MCF 10A (cell line): ENCODE measurements at regions not wholly inside any gene's neighbourhood (a gene's known extent, or its start where the extent isn't known, plus 50 kb on each side); places are given as distances from the start of the nearest gene placed in this dataset.

ENCODE experiments used
- BruUV-seq: library from RNA; stranded (reverse); fragments of 400-500 nt; replicated peaks from 2 replicates; lab custom pipeline; 2021; lab: Mats Ljungman, UMichigan
- CTCF ChIA-PET: fragments of 300-600 bp; sonication (Branson Sonifier 250); formaldehyde crosslinking; extraction: SDS; loops from one replicate; lab custom pipeline; 2021; ENCODE audit warnings: antibody characterized with exemption, inconsistent platforms; lab: Yijun Ruan, JAX
- POLR2A ChIA-PET: fragments of 300-600, 350-650 bp; sonication (Branson Sonifier 250); formaldehyde crosslinking; extraction: SDS; loops from one replicate; lab custom pipeline; 2020; ENCODE audit warnings: antibody characterized with exemption, inconsistent platforms; lab: Yijun Ruan, JAX
- DNase-seq: peaks from one replicate; pipeline ENCODE4 v3.0.0-alpha.2; 2018; ENCODE audit not compliant: unreplicated experiment
- H3K27ac Mint-ChIP-seq: one replicate; pipeline ENCODE4 v1.8.0; 2022; ENCODE audit warnings: mild to moderate bottlenecking, low read depth, mixed read lengths; ENCODE audit not compliant: unreplicated experiment
- H3K27me3 Mint-ChIP-seq: one replicate; pipeline ENCODE4 v1.8.0; 2022; ENCODE audit warnings: mixed read lengths; ENCODE audit not compliant: insufficient read depth, unreplicated experiment
- H3K36me3 Mint-ChIP-seq: one replicate; pipeline ENCODE4 v1.8.0; 2022; ENCODE audit warnings: mild to moderate bottlenecking, moderate library complexity, mixed read lengths; ENCODE audit not compliant: insufficient read depth, unreplicated experiment
- H3K4me1 Mint-ChIP-seq: one replicate; pipeline ENCODE4 v1.8.0; 2022; ENCODE audit warnings: mixed read lengths; ENCODE audit not compliant: insufficient read depth, unreplicated experiment
- H3K4me3 Mint-ChIP-seq: one replicate; pipeline ENCODE4 v1.8.0; 2022; ENCODE audit warnings: mild to moderate bottlenecking, moderate library complexity, mixed read lengths; ENCODE audit not compliant: unreplicated experiment
- H3K9me3 Mint-ChIP-seq: one replicate; pipeline ENCODE4 v1.8.0; 2022; ENCODE audit warnings: mixed read lengths; ENCODE audit not compliant: unreplicated experiment
- intact Hi-C: fragments of 100-400 bp; cut with micrococcal nuclease; formaldehyde crosslinking; loops from 2 replicates; pipeline ENCODE4 v1.14.1; 2022
- TF ChIP-seq, protein P1 (sequence below): fragments of 200-600 bp; IDR thresholded peaks from one replicate; pipeline ENCODE4 v1.8.0; 2022; ENCODE audit warnings: antibody characterized with exemption, mild to moderate bottlenecking; ENCODE audit not compliant: unreplicated experiment

DNA sequence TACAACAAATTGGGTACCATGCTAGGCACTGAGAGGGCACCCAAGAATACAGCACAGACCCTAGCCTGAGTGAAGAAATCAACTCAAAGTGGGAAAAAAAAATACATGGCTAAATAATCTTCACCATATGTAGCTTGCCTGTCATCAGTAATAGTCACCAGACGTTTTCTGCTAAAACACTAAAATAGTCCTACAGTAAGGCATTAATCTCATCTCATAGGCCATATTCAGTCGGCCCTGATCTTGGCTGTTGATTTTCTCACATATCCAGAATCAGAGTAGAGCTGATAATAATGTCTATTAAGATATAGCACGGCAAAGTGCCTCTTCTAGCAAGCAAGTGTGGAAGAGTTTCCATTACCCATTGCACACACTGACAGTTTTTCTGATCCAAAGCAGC is 322.1 kb upstream of the SLC30A5 start:
- H3K27ac Mint-ChIP-seq: no peak overlapping the region
- no peaks in the 10 kb centered on the region for H3K36me3 Mint-ChIP-seq
- ChIA-PET POLR2A (no interaction called here), CTCF (no interaction called here)
- BruUV-seq: no TSS peak
- intact Hi-C loops: no loop called here
- DNase-seq: no peak
- H3K4me3 Mint-ChIP-seq: no peak overlapping the region
- H3K9me3 Mint-ChIP-seq: no peaks in the 10 kb centered on the region
- peaks cover 26% of the 10 kb centered on the region for H3K27me3 Mint-ChIP-seq
- TF ChIP-seq, protein P1, sequence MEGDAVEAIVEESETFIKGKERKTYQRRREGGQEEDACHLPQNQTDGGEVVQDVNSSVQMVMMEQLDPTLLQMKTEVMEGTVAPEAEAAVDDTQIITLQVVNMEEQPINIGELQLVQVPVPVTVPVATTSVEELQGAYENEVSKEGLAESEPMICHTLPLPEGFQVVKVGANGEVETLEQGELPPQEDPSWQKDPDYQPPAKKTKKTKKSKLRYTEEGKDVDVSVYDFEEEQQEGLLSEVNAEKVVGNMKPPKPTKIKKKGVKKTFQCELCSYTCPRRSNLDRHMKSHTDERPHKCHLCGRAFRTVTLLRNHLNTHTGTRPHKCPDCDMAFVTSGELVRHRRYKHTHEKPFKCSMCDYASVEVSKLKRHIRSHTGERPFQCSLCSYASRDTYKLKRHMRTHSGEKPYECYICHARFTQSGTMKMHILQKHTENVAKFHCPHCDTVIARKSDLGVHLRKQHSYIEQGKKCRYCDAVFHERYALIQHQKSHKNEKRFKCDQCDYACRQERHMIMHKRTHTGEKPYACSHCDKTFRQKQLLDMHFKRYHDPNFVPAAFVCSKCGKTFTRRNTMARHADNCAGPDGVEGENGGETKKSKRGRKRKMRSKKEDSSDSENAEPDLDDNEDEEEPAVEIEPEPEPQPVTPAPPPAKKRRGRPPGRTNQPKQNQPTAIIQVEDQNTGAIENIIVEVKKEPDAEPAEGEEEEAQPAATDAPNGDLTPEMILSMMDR: no peak
- no peaks in the 10 kb centered on the region for H3K4me1 Mint-ChIP-seq

DNA sequence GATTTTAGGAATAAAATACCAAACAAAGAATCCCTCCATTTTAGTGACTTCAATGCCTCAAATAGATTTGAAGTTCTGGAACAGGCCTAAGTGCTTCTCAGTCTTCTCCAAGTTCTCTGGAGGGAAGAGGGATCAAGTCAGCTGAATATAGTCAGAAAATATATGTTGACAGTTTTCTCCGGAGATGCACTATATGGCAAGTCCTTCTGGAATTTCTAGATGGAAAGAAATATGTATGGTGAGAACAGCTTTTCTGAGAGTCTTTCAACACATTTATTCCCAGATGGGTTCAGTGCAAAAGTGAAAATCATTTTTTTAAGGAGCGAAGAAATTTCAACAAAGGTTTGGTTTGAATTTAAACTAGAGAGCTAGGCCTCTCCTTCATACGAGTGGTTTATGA is 317.4 kb upstream of the SLC30A5 start:
- intact Hi-C loops: no loop called here
- ChIA-PET CTCF (interaction anchor here (0.5 kb wide), 1 partner anchor 92 kb away, joined by 3 read pairs; no protein-coding TSS in a partner anchor), POLR2A (no interaction called here)
- BruUV-seq: no TSS peak
- H3K9me3 Mint-ChIP-seq: no peaks in the 10 kb centered on the region
- no peaks in the 10 kb centered on the region for H3K4me1 Mint-ChIP-seq
- no peak for DNase-seq
- TF ChIP-seq, protein P1: no peak
- no peak overlapping the region for H3K27ac Mint-ChIP-seq
- H3K27me3 Mint-ChIP-seq: no peaks in the 10 kb centered on the region
- H3K36me3 Mint-ChIP-seq: no peaks in the 10 kb centered on the region
- H3K4me3 Mint-ChIP-seq: no peak overlapping the region

DNA sequence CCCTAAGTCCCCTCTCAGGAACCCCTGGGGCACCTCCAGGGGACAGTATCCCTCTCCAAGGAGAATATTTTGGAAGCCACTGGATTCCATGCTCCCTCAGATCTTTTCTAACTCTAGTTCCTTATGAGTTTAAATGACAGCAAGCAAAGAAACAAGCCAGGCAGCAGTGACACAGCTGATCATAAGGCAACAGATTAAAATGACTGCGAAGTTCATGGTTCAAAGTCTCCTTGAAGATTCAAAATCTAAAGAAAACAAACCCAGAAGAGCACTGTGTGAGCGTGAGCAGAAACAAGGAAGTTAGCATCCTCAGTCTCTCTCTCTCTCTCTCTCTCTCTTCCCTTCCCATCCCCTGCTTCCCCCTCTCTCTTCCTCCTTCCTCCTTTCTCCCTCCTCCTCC is 316.7 kb upstream of the SLC30A5 start:
- no peaks in the 10 kb centered on the region for H3K9me3 Mint-ChIP-seq
- H3K4me3 Mint-ChIP-seq: no peak overlapping the region
- BruUV-seq: no TSS peak
- DNase-seq: no peak
- TF ChIP-seq, protein P1: no peak
- intact Hi-C loops: no loop called here
- no peaks in the 10 kb centered on the region for H3K4me1 Mint-ChIP-seq
- H3K36me3 Mint-ChIP-seq: no peaks in the 10 kb centered on the region
- CTCF ChIA-PET: no interaction called here
- POLR2A ChIA-PET: no interaction called here
- H3K27me3 Mint-ChIP-seq: no peaks in the 10 kb centered on the region
- no peak overlapping the region for H3K27ac Mint-ChIP-seq

DNA sequence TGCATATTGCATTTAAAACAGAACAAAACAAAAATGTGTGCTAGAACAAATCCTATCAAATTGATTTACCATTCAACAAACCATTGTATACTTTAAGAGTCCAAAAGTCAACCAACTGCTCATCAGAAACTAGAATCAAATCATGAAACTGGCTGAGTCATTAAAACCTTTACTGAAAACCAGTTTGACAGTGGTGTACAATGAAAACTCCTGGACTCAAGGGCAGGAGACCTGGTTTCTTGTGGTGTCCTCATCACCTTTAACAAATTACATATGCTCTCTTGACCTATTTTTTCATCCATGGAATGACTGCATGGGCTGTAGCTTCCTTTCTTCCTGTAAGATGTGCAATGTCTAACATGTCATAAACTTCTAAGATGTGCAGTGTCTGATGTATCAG is 315.3 kb upstream of the SLC30A5 start:
- no peak for DNase-seq
- TF ChIP-seq, protein P1: no peak
- Mint-ChIP-seq H3K9me3 (peaks cover 7% of the 10 kb centered on the region), H3K27me3 (peaks cover 11% of the 10 kb centered on the region), H3K4me1 (no peaks in the 10 kb centered on the region), H3K4me3 (no peak overlapping the region), H3K36me3 (no peaks in the 10 kb centered on the region), H3K27ac (no peak overlapping the region)
- CTCF ChIA-PET: no interaction called here
- intact Hi-C loops: no loop called here
- BruUV-seq: no TSS peak
- POLR2A ChIA-PET: no interaction called here
